MCF 10A (cell line): ENCODE measurements at regions not wholly inside any gene's neighbourhood (a gene's known extent, or its start where the extent isn't known, plus 50 kb on each side); places are given as distances from the start of the nearest gene placed in this dataset. TPM values are rescaled to one million over a fixed set of nuclear protein-coding genes. Genes with fewer than 3 reads are reported as not detected.

ENCODE experiments used
- BruUV-seq: library from RNA; stranded (reverse); fragments of 400-500 nt; replicated peaks from 2 replicates; lab custom pipeline; 2021; lab: Mats Ljungman, UMichigan
- CTCF ChIA-PET: fragments of 300-600 bp; sonication (Branson Sonifier 250); formaldehyde crosslinking; extraction: SDS; loops from one replicate; lab custom pipeline; 2021; ENCODE audit warnings: antibody characterized with exemption, inconsistent platforms; lab: Yijun Ruan, JAX
- POLR2A ChIA-PET: fragments of 300-600, 350-650 bp; sonication (Branson Sonifier 250); formaldehyde crosslinking; extraction: SDS; loops from one replicate; lab custom pipeline; 2020; ENCODE audit warnings: antibody characterized with exemption, inconsistent platforms; lab: Yijun Ruan, JAX
- DNase-seq: peaks from one replicate; pipeline ENCODE4 v3.0.0-alpha.2; 2018; ENCODE audit not compliant: unreplicated experiment
- H3K27ac Mint-ChIP-seq: one replicate; pipeline ENCODE4 v1.8.0; 2022; ENCODE audit warnings: mild to moderate bottlenecking, low read depth, mixed read lengths; ENCODE audit not compliant: unreplicated experiment
- H3K27me3 Mint-ChIP-seq: one replicate; pipeline ENCODE4 v1.8.0; 2022; ENCODE audit warnings: mixed read lengths; ENCODE audit not compliant: insufficient read depth, unreplicated experiment
- H3K36me3 Mint-ChIP-seq: one replicate; pipeline ENCODE4 v1.8.0; 2022; ENCODE audit warnings: mild to moderate bottlenecking, moderate library complexity, mixed read lengths; ENCODE audit not compliant: insufficient read depth, unreplicated experiment
- H3K4me1 Mint-ChIP-seq: one replicate; pipeline ENCODE4 v1.8.0; 2022; ENCODE audit warnings: mixed read lengths; ENCODE audit not compliant: insufficient read depth, unreplicated experiment
- H3K4me3 Mint-ChIP-seq: one replicate; pipeline ENCODE4 v1.8.0; 2022; ENCODE audit warnings: mild to moderate bottlenecking, moderate library complexity, mixed read lengths; ENCODE audit not compliant: unreplicated experiment
- H3K9me3 Mint-ChIP-seq: one replicate; pipeline ENCODE4 v1.8.0; 2022; ENCODE audit warnings: mixed read lengths; ENCODE audit not compliant: unreplicated experiment
- CTCF ChIP-seq: fragments of 200-600 bp; IDR thresholded peaks from one replicate; pipeline ENCODE4 v1.8.0; 2022; ENCODE audit warnings: antibody characterized with exemption, mild to moderate bottlenecking; ENCODE audit not compliant: unreplicated experiment
- intact Hi-C: fragments of 100-400 bp; cut with micrococcal nuclease; formaldehyde crosslinking; loops from 2 replicates; pipeline ENCODE4 v1.14.1; 2022
- microRNA-seq: library from miRNA; unstranded; fragments of <30 nt; microRNA quantifications from one replicate; pipeline ENCODE4 v1.2.0, GENCODE V29; 2022

- CTCF ChIA-PET: interaction anchor here (1.1 kb wide), 1 partner anchor 153 kb away, joined by 3 read pairs; no protein-coding TSS in a partner anchor
- intact Hi-C loops: no loop called here
- DNase-seq: no peak
Observed at GRCh38 chr4:127580891-127581290, 51.9 kb upstream of the INTU start.

More at GRCh38 chr4:127580891-127581290, 51.9 kb upstream of the INTU start:
- Mint-ChIP-seq H3K9me3 (no peaks in the 10 kb centered on the region), H3K27ac (no peak overlapping the region), H3K4me3 (no peak overlapping the region), H3K27me3 (no peaks in the 10 kb centered on the region), H3K36me3 (no peaks in the 10 kb centered on the region), H3K4me1 (no peaks in the 10 kb centered on the region)
- TF ChIP-seq CTCF: no peak
- no TSS peak for BruUV-seq
- POLR2A ChIA-PET: no interaction called here

Small RNA genes in the stretch of these regions (microRNA-seq; reads per million reads assigned to microRNA genes)
- not detected for gene MIR2054
